Glutamatergic neuron (in vitro differentiated cells): ENCODE measurements at regions not wholly inside any gene's neighbourhood (a gene's known extent, or its start where the extent isn't known, plus 50 kb on each side); places are given as distances from the start of the nearest gene placed in this dataset.

ENCODE experiments used
- DNase-seq: peaks from one replicate; pipeline ENCODE4 v3.0.0; 2022
- H3K27ac Mint-ChIP-seq: one replicate; pipeline ENCODE4 v1.8.0; 2020; ENCODE audit warnings: mild to moderate bottlenecking, mixed read lengths, inconsistent platforms; ENCODE audit not compliant: unreplicated experiment
- H3K27me3 Mint-ChIP-seq: one replicate; pipeline ENCODE4 v1.8.0; 2020; ENCODE audit warnings: mild to moderate bottlenecking, moderate library complexity, mixed read lengths, inconsistent platforms; ENCODE audit not compliant: unreplicated experiment
- H3K36me3 Mint-ChIP-seq: one replicate; pipeline ENCODE4 v1.8.0; 2020; ENCODE audit warnings: mild to moderate bottlenecking, mixed read lengths, inconsistent platforms; ENCODE audit not compliant: unreplicated experiment
- H3K4me1 Mint-ChIP-seq: one replicate; pipeline ENCODE4 v1.8.0; 2020; ENCODE audit warnings: mild to moderate bottlenecking, low read depth, mixed read lengths, inconsistent platforms; ENCODE audit not compliant: unreplicated experiment
- H3K4me3 Mint-ChIP-seq: one replicate; pipeline ENCODE4 v1.8.0; 2020; ENCODE audit warnings: mild to moderate bottlenecking, mixed read lengths, inconsistent platforms; ENCODE audit not compliant: unreplicated experiment
- H3K9me3 Mint-ChIP-seq: one replicate; pipeline ENCODE4 v1.8.0; 2020; ENCODE audit warnings: mild to moderate bottlenecking, moderate library complexity, mixed read lengths, inconsistent platforms; ENCODE audit not compliant: unreplicated experiment
- TF ChIP-seq, protein P1 (sequence below): fragments of 200-600 bp; sonication (generic); IDR thresholded peaks from one replicate; pipeline ENCODE4 v1.5.0; 2021; ENCODE audit not compliant: partially characterized antibody, unreplicated experiment

GRCh38 chr7:4612237-4612636 is 69.9 kb upstream of the FOXK1 start:
- no peaks in the 10 kb centered on the region for H3K9me3 Mint-ChIP-seq
- no peaks in the 10 kb centered on the region for H3K36me3 Mint-ChIP-seq
- TF ChIP-seq, protein P1, sequence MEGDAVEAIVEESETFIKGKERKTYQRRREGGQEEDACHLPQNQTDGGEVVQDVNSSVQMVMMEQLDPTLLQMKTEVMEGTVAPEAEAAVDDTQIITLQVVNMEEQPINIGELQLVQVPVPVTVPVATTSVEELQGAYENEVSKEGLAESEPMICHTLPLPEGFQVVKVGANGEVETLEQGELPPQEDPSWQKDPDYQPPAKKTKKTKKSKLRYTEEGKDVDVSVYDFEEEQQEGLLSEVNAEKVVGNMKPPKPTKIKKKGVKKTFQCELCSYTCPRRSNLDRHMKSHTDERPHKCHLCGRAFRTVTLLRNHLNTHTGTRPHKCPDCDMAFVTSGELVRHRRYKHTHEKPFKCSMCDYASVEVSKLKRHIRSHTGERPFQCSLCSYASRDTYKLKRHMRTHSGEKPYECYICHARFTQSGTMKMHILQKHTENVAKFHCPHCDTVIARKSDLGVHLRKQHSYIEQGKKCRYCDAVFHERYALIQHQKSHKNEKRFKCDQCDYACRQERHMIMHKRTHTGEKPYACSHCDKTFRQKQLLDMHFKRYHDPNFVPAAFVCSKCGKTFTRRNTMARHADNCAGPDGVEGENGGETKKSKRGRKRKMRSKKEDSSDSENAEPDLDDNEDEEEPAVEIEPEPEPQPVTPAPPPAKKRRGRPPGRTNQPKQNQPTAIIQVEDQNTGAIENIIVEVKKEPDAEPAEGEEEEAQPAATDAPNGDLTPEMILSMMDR, result no peak
- peaks cover 2% of the 10 kb centered on the region for H3K27me3 Mint-ChIP-seq
- DNase-seq, result no peak
- H3K4me3 Mint-ChIP-seq, result no peak overlapping the region
- H3K27ac Mint-ChIP-seq, result no peak overlapping the region
- H3K4me1 Mint-ChIP-seq, result no peaks in the 10 kb centered on the region

DNA sequence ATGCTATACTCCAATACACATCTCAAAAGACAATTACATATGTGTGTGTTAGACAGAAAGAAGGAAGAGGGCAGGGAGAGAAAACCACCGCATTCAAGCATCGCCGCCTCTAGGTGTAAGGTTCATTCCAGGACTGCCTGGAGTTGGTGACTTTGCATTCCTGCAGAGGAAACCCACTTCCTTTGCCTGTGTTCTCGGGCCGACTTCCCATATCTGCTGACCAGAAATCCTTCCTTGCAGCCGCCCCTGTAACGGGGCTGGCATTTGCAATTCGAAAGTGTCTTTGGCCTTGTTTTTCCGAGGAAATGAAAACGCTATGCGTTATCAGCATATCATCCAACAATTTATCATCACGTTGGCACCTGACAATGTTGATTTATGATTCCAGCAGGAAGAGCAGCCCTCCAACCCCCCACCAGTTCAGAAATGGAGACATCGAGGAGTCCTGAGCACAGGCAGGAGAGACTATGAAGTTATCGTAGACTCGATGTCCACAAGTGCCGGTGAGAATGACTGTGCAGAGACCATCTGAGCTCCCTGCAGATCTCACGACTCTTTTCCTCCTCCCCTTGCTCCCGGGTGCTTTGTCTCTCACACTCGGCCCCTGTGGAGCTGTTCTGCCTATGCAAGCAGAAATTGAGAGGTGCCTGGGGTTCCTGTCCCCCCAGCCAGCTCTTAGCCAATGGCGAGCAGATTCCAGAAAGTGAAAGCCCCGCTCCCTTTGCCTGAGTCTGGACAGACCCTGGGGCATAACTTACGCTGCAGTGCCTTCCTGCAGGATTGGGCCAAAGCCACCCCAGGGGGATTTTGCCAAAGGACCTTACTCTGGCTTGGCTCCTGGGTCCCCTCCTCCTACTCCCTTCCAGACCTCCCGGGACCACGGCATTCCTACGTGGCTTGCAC is 68.9 kb upstream of the FOXK1 start:
- no peak for DNase-seq
- H3K27ac Mint-ChIP-seq, result no peak overlapping the region
- H3K27me3 Mint-ChIP-seq, result peaks cover 2% of the 10 kb centered on the region
- no peaks in the 10 kb centered on the region for H3K4me1 Mint-ChIP-seq
- no peak overlapping the region for H3K4me3 Mint-ChIP-seq
- H3K36me3 Mint-ChIP-seq, result peaks cover 2% of the 10 kb centered on the region
- TF ChIP-seq, protein P1, result no peak
- H3K9me3 Mint-ChIP-seq, result no peaks in the 10 kb centered on the region

GRCh38 chr7:4613846-4614548 is 68.1 kb upstream of the FOXK1 start:
- Mint-ChIP-seq H3K27me3 (peaks cover 4% of the 10 kb centered on the region), H3K4me3 (no peak overlapping the region), H3K27ac (no peak overlapping the region), H3K36me3 (peaks cover 6% of the 10 kb centered on the region), H3K4me1 (no peaks in the 10 kb centered on the region), H3K9me3 (no peaks in the 10 kb centered on the region)
- DNase-seq, result no peak
- TF ChIP-seq, protein P1, result no peak

GRCh38 chr7:4616116-4616515 is 66.0 kb upstream of the FOXK1 start:
- Mint-ChIP-seq H3K36me3 (peaks cover 8% of the 10 kb centered on the region), H3K4me1 (no peaks in the 10 kb centered on the region), H3K27me3 (peaks cover 5% of the 10 kb centered on the region), H3K9me3 (no peaks in the 10 kb centered on the region), H3K4me3 (no peak overlapping the region), H3K27ac (no peak overlapping the region)
- DNase-seq, result no peak
- TF ChIP-seq, protein P1, result no peak

DNA sequence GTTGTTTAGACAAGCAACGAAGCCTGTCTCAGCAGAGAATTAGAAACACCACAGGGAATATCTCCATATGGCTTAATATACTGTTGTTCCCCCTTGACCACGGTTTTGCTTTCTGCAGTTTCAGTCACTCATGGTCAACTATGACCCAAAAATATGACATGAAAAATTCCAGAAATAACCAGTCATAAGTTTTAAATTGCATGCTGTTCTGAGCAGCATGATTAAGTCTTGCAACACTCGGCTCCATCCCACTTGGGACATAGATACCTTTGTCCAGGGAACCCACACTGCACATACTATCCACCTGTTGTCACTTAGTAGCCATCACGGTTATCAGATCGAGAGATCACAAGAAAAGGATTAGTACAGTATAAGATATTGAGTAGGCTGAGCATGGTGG is 60.7 kb upstream of the FOXK1 start:
- Mint-ChIP-seq H3K27me3 (peaks cover 4% of the 10 kb centered on the region), H3K27ac (no peak overlapping the region), H3K4me3 (no peak overlapping the region), H3K36me3 (peaks cover 20% of the 10 kb centered on the region), H3K4me1 (peaks cover 4% of the 10 kb centered on the region), H3K9me3 (peaks cover 3% of the 10 kb centered on the region)
- DNase-seq, result no peak
- TF ChIP-seq, protein P1, result no peak
